ENCODE measurements at regions not wholly inside any gene's neighbourhood (a gene's known extent, or its start where the extent isn't known, plus 50 kb on each side); places are given as distances from the start of the nearest gene placed in this dataset.

DNA sequence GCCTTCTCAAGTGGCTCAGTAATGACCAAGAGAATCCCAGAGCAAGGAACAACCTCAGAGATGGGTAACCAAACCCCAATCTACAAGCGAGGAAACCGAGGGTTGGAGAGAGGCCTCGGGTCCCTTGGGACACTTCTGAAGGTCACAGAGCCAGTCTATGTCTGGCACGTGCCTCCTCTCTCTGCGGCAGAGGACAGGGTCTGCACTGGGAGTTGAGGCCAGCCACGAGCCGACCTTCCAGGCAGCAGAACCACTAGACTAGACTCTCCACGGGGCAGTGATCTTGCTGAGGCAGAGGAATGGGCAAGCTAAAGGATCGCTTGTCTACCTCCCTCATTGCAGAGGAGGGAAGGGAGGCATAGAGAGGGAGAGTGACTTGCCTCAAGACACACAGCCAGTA is 100.6 kb upstream of the SMAD3 start:
- no peaks in the 10 kb centered on the region for H3K4me1 Mint-ChIP-seq (ENCODE audit: low read depth)
- no peak overlapping the region for H3K4me3 Mint-ChIP-seq
- intact Hi-C loops (cut with DNase I, micrococcal nuclease) = no loop called here
- TF ChIP-seq, protein P1, sequence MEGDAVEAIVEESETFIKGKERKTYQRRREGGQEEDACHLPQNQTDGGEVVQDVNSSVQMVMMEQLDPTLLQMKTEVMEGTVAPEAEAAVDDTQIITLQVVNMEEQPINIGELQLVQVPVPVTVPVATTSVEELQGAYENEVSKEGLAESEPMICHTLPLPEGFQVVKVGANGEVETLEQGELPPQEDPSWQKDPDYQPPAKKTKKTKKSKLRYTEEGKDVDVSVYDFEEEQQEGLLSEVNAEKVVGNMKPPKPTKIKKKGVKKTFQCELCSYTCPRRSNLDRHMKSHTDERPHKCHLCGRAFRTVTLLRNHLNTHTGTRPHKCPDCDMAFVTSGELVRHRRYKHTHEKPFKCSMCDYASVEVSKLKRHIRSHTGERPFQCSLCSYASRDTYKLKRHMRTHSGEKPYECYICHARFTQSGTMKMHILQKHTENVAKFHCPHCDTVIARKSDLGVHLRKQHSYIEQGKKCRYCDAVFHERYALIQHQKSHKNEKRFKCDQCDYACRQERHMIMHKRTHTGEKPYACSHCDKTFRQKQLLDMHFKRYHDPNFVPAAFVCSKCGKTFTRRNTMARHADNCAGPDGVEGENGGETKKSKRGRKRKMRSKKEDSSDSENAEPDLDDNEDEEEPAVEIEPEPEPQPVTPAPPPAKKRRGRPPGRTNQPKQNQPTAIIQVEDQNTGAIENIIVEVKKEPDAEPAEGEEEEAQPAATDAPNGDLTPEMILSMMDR (IDR thresholded peaks at IDR 0.05) = no peak
- ATAC-seq (ENCODE audit: poor library complexity) (no peak), DNase-seq (no peak)
- Histone ChIP-seq H3K36me3 (ENCODE audit: insufficient read depth, low read length) (no peaks in the 10 kb centered on the region), H3K4me3 (ENCODE audit: low read length) (no peak overlapping the region), H3K27ac (ENCODE audit: low read depth in 1 of 2, low read length in 2 of 2) (no peak overlapping the region), H3K4me1 (ENCODE audit: insufficient read depth, low read length) (no peaks in the 10 kb centered on the region), H3K27me3 (ENCODE audit: control insufficient read depth in 1 of 2, insufficient read depth in 2 of 2, low read length in 2 of 2) (no peaks in the 10 kb centered on the region), H3K9me3 (ENCODE audit: control insufficient read depth in 1 of 2, insufficient read depth in 1 of 2, low read length in 2 of 2) (no peaks in the 10 kb centered on the region)
- no peak overlapping the region for H3K27ac Mint-ChIP-seq
- no peaks in the 10 kb centered on the region for H3K36me3 Mint-ChIP-seq (ENCODE audit: low read depth)
- no peaks in the 10 kb centered on the region for H3K27me3 Mint-ChIP-seq
- ChIA-PET POLR2A (no interaction called here), CTCF (no interaction called here)
- no peaks in the 10 kb centered on the region for H3K9me3 Mint-ChIP-seq

DNA sequence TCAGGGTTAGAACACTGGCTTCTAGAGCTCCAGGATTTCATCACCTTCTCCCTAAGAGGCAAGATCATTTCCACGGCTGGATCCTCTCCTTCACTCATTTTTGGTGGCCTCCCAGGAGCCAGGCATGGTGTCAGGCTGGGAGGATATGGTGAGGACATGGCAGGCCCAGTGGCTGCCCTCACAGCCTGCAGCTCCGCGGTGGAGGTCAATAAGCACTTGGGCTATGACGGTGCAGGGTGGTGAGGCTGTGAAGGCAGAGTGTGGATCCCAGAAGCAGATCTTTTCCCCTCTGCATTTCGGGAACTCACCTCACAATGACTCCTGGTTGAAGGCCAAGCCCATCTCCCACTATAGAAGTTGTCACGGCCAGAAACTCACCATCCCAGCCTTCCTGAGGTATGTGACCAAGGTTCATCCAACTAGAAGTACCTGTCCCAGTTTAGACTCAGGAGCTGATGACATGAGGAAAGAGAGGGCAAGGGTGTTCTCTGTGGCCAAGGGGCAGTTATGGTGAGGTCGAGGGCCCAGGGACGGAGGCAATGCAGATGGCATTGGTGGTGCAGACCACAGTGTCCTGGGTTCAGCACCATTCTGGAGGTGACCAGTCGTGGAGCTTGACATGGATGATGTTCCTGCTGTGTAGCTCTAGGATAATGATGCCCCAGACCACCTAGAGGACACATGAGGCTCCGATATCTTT is 100.1 kb upstream of the SMAD3 start:
- Histone ChIP-seq H3K27me3 (ENCODE audit: control insufficient read depth in 1 of 2, insufficient read depth in 2 of 2, low read length in 2 of 2) (no peaks in the 10 kb centered on the region), H3K4me3 (ENCODE audit: low read length) (no peak overlapping the region), H3K36me3 (ENCODE audit: insufficient read depth, low read length) (no peaks in the 10 kb centered on the region), H3K9me3 (ENCODE audit: control insufficient read depth in 1 of 2, insufficient read depth in 1 of 2, low read length in 2 of 2) (no peaks in the 10 kb centered on the region), H3K27ac (ENCODE audit: low read depth in 1 of 2, low read length in 2 of 2) (no peak overlapping the region), H3K4me1 (ENCODE audit: insufficient read depth, low read length) (no peaks in the 10 kb centered on the region)
- ChIA-PET CTCF (no interaction called here), POLR2A (no interaction called here)
- DNase-seq = no peak
- Mint-ChIP-seq H3K4me3 (no peak overlapping the region), H3K27me3 (no peaks in the 10 kb centered on the region), H3K4me1 (ENCODE audit: low read depth) (no peaks in the 10 kb centered on the region), H3K36me3 (ENCODE audit: low read depth) (no peaks in the 10 kb centered on the region), H3K27ac (no peak overlapping the region), H3K9me3 (no peaks in the 10 kb centered on the region)
- no peak for ATAC-seq (ENCODE audit: poor library complexity)
- TF ChIP-seq, protein P1 (IDR thresholded peaks at IDR 0.05) = no peak
- intact Hi-C loops (cut with DNase I, micrococcal nuclease) = no loop called here

DNA sequence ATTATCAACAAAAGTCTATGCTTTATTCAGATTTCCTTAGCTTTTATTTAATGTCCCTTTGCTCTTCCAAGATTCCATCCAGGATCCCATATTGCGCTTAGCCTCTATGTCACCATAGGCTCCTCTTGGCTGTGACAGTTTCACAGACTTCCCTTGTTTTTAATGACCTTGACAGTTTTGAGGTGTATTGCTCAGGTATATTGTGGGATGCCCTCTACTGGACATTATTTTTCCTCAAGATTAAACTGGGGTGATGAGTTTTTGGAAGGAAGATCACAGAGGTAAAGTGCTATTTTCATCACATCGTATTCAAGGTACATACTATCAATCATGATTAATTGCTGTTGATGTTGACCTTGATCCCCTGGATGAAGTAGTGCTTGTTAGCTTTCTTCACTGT is 99.1 kb upstream of the SMAD3 start:
- H3K4me3 ChIP-seq (ENCODE audit: low read length) = no peak overlapping the region
- no peaks in the 10 kb centered on the region for H3K4me1 ChIP-seq (ENCODE audit: insufficient read depth, low read length)
- no peaks in the 10 kb centered on the region for H3K36me3 Mint-ChIP-seq (ENCODE audit: low read depth)
- no peaks in the 10 kb centered on the region for H3K9me3 Mint-ChIP-seq
- ChIA-PET POLR2A (no interaction called here), CTCF (no interaction called here)
- no peak overlapping the region for H3K27ac Mint-ChIP-seq
- H3K4me1 Mint-ChIP-seq (ENCODE audit: low read depth) = no peaks in the 10 kb centered on the region
- no peaks in the 10 kb centered on the region for H3K36me3 ChIP-seq (ENCODE audit: insufficient read depth, low read length)
- peak in 2 of 14 experiments; percentile 19 to 40 for DNase-seq
- no peaks in the 10 kb centered on the region for H3K27me3 ChIP-seq (ENCODE audit: control insufficient read depth in 1 of 2, insufficient read depth in 2 of 2, low read length in 2 of 2)
- no peaks in the 10 kb centered on the region for H3K9me3 ChIP-seq (ENCODE audit: control insufficient read depth in 1 of 2, insufficient read depth in 1 of 2, low read length in 2 of 2)
- H3K27me3 Mint-ChIP-seq = no peaks in the 10 kb centered on the region
- no peak for ATAC-seq (ENCODE audit: poor library complexity)
- H3K27ac ChIP-seq (ENCODE audit: low read depth in 1 of 2, low read length in 2 of 2) = no peak overlapping the region
- TF ChIP-seq, protein P1 (IDR thresholded peaks at IDR 0.05) = peak; percentile 49
- H3K4me3 Mint-ChIP-seq = no peak overlapping the region
- intact Hi-C loops (cut with DNase I, micrococcal nuclease) = no loop called here
